Neuronal stem cell (in vitro differentiated cells): ENCODE measurements at regions not wholly inside any gene's neighbourhood (a gene's known extent, or its start where the extent isn't known, plus 50 kb on each side); places are given as distances from the start of the nearest gene placed in this dataset.

ENCODE experiments used
- DNase-seq: peaks from one replicate; pipeline ENCODE4 v3.0.0-alpha.2; 2013; ENCODE audit warnings: low spot score
- H2AFZ ChIP-seq: one replicate; pipeline ENCODE4 v1.6.1; 2013; ENCODE audit warnings: mild to moderate bottlenecking, low read length, inconsistent platforms
- H2AK5ac ChIP-seq: 2 replicates; pipeline ENCODE4 v1.6.1; 2013; ENCODE audit warnings: low read depth, mild to moderate bottlenecking, inconsistent platforms, low read length, moderate library complexity, mixed read lengths
- H2BK120ac ChIP-seq: 2 replicates; pipeline ENCODE4 v1.6.1; 2013; ENCODE audit warnings: low read depth, mild to moderate bottlenecking, inconsistent platforms, low read length, moderate library complexity, mixed read lengths
- H2BK12ac ChIP-seq: one replicate; pipeline ENCODE4 v1.6.1; 2013; ENCODE audit warnings: low read length, inconsistent platforms
- H2BK15ac ChIP-seq: 2 replicates; pipeline ENCODE4 v1.6.1; 2013; ENCODE audit warnings: mild to moderate bottlenecking, low read length, inconsistent platforms, mixed read lengths
- H2BK5ac ChIP-seq: one replicate; pipeline ENCODE4 v1.6.1; 2013; ENCODE audit warnings: inconsistent platforms, mild to moderate bottlenecking, low read length, moderate library complexity
- H3K14ac ChIP-seq: one replicate; pipeline ENCODE4 v1.6.1; 2013; ENCODE audit warnings: low read length, inconsistent platforms
- H3K18ac ChIP-seq: 2 replicates; pipeline ENCODE4 v1.6.1; 2013; ENCODE audit warnings: low read length, inconsistent platforms
- H3K23ac ChIP-seq: 2 replicates; pipeline ENCODE4 v1.6.1; 2013; ENCODE audit warnings: low read depth, mild to moderate bottlenecking, mixed read lengths, low read length, inconsistent platforms; ENCODE audit not compliant: poor library complexity
- H3K27ac ChIP-seq: replicated peaks from 3 replicates; pipeline ENCODE4 v1.5.1; 2013; ENCODE audit warnings: low read length, inconsistent platforms
- H3K27me3 ChIP-seq, 3 experiments: 2 replicates each; pipeline ENCODE4 v1.6.1; 2013; ENCODE audit warnings: low read length in 3 of 3, mild to moderate bottlenecking in 2 of 3, inconsistent platforms in 1 of 3, low read depth in 1 of 3, mixed read lengths in 1 of 3, moderate library complexity in 1 of 3; ENCODE audit not compliant: control insufficient read depth in 3 of 3, insufficient read depth in 3 of 3
- H3K36me3 ChIP-seq, 2 donors: replicated peaks in 1 of 2; 2 replicates each; pipeline ENCODE4 v1.6.1; 2013; ENCODE audit warnings: low read length in 2 of 2; ENCODE audit not compliant: control insufficient read depth in 2 of 2, insufficient read depth in 2 of 2
- H3K4ac ChIP-seq: 2 replicates; pipeline ENCODE4 v1.6.1; 2013; ENCODE audit warnings: inconsistent platforms, mild to moderate bottlenecking, low read length, moderate library complexity
- H3K4me1 ChIP-seq, 2 donors: 1 replicate in 1 of 2; 2 replicates in 1 of 2; pipeline ENCODE4 v1.6.1; 2013; ENCODE audit warnings: low read length in 2 of 2, low read depth in 1 of 2; ENCODE audit not compliant: control insufficient read depth in 2 of 2, insufficient read depth in 1 of 2
- H3K4me2 ChIP-seq: one replicate; pipeline ENCODE4 v1.6.1; 2013; ENCODE audit warnings: mild to moderate bottlenecking, low read length, inconsistent platforms; ENCODE audit not compliant: insufficient read depth, poor library complexity, severe bottlenecking
- H3K4me3 ChIP-seq, 2 donors: 2 replicates each; pipeline ENCODE4 v1.5.1; 2013; ENCODE audit warnings: low read length in 2 of 2, mild to moderate bottlenecking in 2 of 2, inconsistent platforms in 1 of 2, moderate library complexity in 1 of 2
- H3K79me1 ChIP-seq: one replicate; pipeline ENCODE4 v1.6.1; 2013; ENCODE audit warnings: low read depth, mild to moderate bottlenecking, inconsistent platforms, low read length, moderate library complexity
- H3K9ac ChIP-seq: one replicate; pipeline ENCODE4 v1.6.1; 2013; ENCODE audit warnings: mild to moderate bottlenecking, low read depth, low read length, inconsistent platforms; ENCODE audit not compliant: poor library complexity
- H3K9me3 ChIP-seq, 2 donors: replicated peaks in 1 of 2; 2 replicates each; pipeline versions ENCODE3 to v1.6.1; 2013; ENCODE audit warnings: low read length in 2 of 2, mild to moderate bottlenecking in 2 of 2, inconsistent platforms in 1 of 2, low read depth in 1 of 2, mixed read lengths in 1 of 2, moderate library complexity in 1 of 2; ENCODE audit not compliant: control insufficient read depth in 2 of 2, insufficient read depth in 1 of 2
- H4K8ac ChIP-seq: one replicate; pipeline ENCODE4 v1.6.1; 2013; ENCODE audit warnings: low read depth, mild to moderate bottlenecking, inconsistent platforms, low read length, moderate library complexity
- H4K91ac ChIP-seq: one replicate; pipeline ENCODE4 v1.6.1; 2013; ENCODE audit warnings: low read length, low read depth, mild to moderate bottlenecking, inconsistent platforms; ENCODE audit not compliant: poor library complexity
- WGBS, 2 donors: extraction: QIAGEN DNeasy Blood & Tissue Kit; methylation state at CpG; one replicate each; pipeline ENCODE4 v1.1.7; 2013; ENCODE audit warnings: missing lambda C conversion rate in 2 of 2, mixed read lengths in 1 of 2; ENCODE audit not compliant: insufficient read length in 2 of 2, insufficient replicate concordance in 1 of 2; ENCODE audit errors: extremely low coverage in 2 of 2; 5-methylcytosine and 5-hydroxymethylcytosine counted together

DNA sequence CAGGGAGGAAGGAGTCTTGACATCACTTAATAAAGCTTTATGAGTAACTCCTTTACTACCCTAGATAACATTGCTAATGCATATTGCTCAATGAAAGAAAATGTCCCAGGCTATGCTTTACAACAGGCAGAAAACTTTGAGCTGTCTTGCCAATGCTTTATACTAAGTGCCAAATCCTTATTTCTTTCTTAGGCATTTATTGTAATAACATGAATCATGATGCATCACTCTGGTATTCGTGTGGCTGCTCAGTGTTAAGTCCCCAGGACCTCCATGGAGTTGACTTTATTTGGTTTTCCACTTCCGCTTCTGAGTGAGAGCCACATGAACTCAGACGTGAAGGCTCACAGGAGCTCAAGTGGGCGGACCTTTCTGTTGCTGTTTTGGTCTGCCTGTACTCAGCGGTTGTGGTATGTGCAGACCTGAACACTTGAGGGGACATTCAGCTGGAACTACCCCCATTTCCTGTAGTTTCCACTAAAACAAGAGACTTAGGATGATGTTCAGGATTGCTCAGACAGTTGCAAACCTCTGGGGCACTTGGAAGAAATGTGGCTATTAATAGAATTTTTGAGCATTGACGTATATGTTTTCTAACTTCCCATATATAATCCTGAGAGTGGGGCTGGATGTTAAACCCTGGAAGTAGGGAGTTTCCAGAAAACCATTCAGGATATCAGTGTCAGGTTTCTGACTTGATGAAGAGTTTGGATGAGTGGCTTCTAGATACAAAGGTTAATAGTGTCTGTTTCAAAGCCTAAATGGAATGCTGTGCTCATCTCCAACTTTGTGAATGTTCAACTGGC is 258.6 kb downstream of the MSRB3 start:
- no peak for DNase-seq
- H3K9me3 ChIP-seq = peaks cover 4 to 20% of the 10 kb centered on the region in 2 donors
- no CpG with 5 or more reads among the region's 6 CpGs for WGBS, 2 donors

GRCh38 chr12:65537978-65538377 is 259.5 kb downstream of the MSRB3 start:
- Histone ChIP-seq H3K36me3 (no peaks in the 10 kb centered on the region), H3K79me1 (no peaks in the 10 kb centered on the region), H2BK5ac (no peak overlapping the region), H3K23ac (no peak overlapping the region), H3K4ac (no peak overlapping the region), H2AK5ac (no peak overlapping the region), H3K9me3 (peaks cover 4 to 20% of the 10 kb centered on the region in 2 donors), H4K91ac (no peak overlapping the region), H3K18ac (no peak overlapping the region), H2BK15ac (no peak overlapping the region), H3K27ac (no peak overlapping the region), H2BK120ac (no peak overlapping the region), H2BK12ac (no peak overlapping the region), H3K4me2 (no peak overlapping the region), H3K27me3 (no peaks in the 10 kb centered on the region), H2AFZ (no peak overlapping the region), H4K8ac (no peak overlapping the region), H3K9ac (no peak overlapping the region), H3K14ac (no peak overlapping the region), H3K4me3 (no peak overlapping the region), H3K4me1 (peaks cover 0 to 2% of the 10 kb centered on the region in 2 donors)
- DNase-seq = no peak
- WGBS, 2 donors = no CpG with 5 or more reads among the region's 1 CpG

More for the DNA sequence above, 258.6 kb downstream of the MSRB3 start:
- no peak overlapping the region for H3K4me2 ChIP-seq
- H3K18ac ChIP-seq = no peak overlapping the region
- no peak overlapping the region for H4K91ac ChIP-seq
- H3K9ac ChIP-seq = no peak overlapping the region
- no peak overlapping the region for H2AK5ac ChIP-seq
- H2BK5ac ChIP-seq = no peak overlapping the region
- H3K23ac ChIP-seq = no peak overlapping the region
- no peak overlapping the region for H2AFZ ChIP-seq
- H3K4me3 ChIP-seq = no peak overlapping the region
- H3K27ac ChIP-seq = no peak overlapping the region
- H2BK15ac ChIP-seq = no peak overlapping the region
- peaks cover 0 to 6% of the 10 kb centered on the region in 2 donors for H3K4me1 ChIP-seq
- H3K4ac ChIP-seq = no peak overlapping the region
- no peak overlapping the region for H2BK12ac ChIP-seq
- no peaks in the 10 kb centered on the region for H3K27me3 ChIP-seq
- H3K14ac ChIP-seq = no peak overlapping the region
- H3K36me3 ChIP-seq = no peaks in the 10 kb centered on the region
- no peak overlapping the region for H2BK120ac ChIP-seq
- no peaks in the 10 kb centered on the region for H3K79me1 ChIP-seq
- H4K8ac ChIP-seq = no peak overlapping the region

GRCh38 chr12:65539023-65539422 is 260.5 kb downstream of the MSRB3 start:
- no peak overlapping the region for H3K4ac ChIP-seq
- no peaks in the 10 kb centered on the region for H3K36me3 ChIP-seq
- H3K9ac ChIP-seq = no peak overlapping the region
- no peak overlapping the region for H4K8ac ChIP-seq
- WGBS, 2 donors = no CpG with 5 or more reads among the region's 1 CpG
- H2BK5ac ChIP-seq = no peak overlapping the region
- H3K23ac ChIP-seq = no peak overlapping the region
- H3K27ac ChIP-seq = no peak overlapping the region
- H3K18ac ChIP-seq = no peak overlapping the region
- no peaks in the 10 kb centered on the region for H3K27me3 ChIP-seq
- no peak overlapping the region for H2AFZ ChIP-seq
- no peak overlapping the region for H2BK12ac ChIP-seq
- H3K4me3 ChIP-seq = no peak overlapping the region
- no peak overlapping the region for H4K91ac ChIP-seq
- no peaks in the 10 kb centered on the region for H3K4me1 ChIP-seq
- H2BK120ac ChIP-seq = no peak overlapping the region
- peaks cover 4 to 14% of the 10 kb centered on the region in 2 donors for H3K9me3 ChIP-seq
- no peak for DNase-seq
- H2BK15ac ChIP-seq = no peak overlapping the region
- H2AK5ac ChIP-seq = no peak overlapping the region
- H3K14ac ChIP-seq = no peak overlapping the region
- H3K79me1 ChIP-seq = no peaks in the 10 kb centered on the region
- H3K4me2 ChIP-seq = no peak overlapping the region

- Histone ChIP-seq H2BK120ac (no peak overlapping the region), H3K9ac (no peak overlapping the region), H3K23ac (no peak overlapping the region), H3K79me1 (no peaks in the 10 kb centered on the region), H2BK15ac (no peak overlapping the region), H3K4me2 (no peak overlapping the region), H3K36me3 (no peaks in the 10 kb centered on the region), H3K27me3 (no peaks in the 10 kb centered on the region), H4K8ac (no peak overlapping the region), H2BK5ac (no peak overlapping the region), H3K18ac (no peak overlapping the region), H3K9me3 (peaks cover 4 to 14% of the 10 kb centered on the region in 2 donors), H2AFZ (no peak overlapping the region), H3K4me1 (no peaks in the 10 kb centered on the region), H3K4me3 (no peak overlapping the region), H3K4ac (no peak overlapping the region), H3K14ac (no peak overlapping the region), H2AK5ac (no peak overlapping the region), H3K27ac (no peak overlapping the region), H2BK12ac (no peak overlapping the region), H4K91ac (no peak overlapping the region)
- no CpG with 5 or more reads among the region's 1 CpG for WGBS, 2 donors
- no peak for DNase-seq
Observed at GRCh38 chr12:65540140-65540539, 261.7 kb downstream of the MSRB3 start.
